ENCODE measurements at regions not wholly inside any gene's neighbourhood (a gene's known extent, or its start where the extent isn't known, plus 50 kb on each side); places are given as distances from the start of the nearest gene placed in this dataset.
"Not testable (repeated sequence)": the region's sequence is repeated elsewhere in the genome, so short reads cannot be mapped to it uniquely, and the experiment has no call there.

DNA sequence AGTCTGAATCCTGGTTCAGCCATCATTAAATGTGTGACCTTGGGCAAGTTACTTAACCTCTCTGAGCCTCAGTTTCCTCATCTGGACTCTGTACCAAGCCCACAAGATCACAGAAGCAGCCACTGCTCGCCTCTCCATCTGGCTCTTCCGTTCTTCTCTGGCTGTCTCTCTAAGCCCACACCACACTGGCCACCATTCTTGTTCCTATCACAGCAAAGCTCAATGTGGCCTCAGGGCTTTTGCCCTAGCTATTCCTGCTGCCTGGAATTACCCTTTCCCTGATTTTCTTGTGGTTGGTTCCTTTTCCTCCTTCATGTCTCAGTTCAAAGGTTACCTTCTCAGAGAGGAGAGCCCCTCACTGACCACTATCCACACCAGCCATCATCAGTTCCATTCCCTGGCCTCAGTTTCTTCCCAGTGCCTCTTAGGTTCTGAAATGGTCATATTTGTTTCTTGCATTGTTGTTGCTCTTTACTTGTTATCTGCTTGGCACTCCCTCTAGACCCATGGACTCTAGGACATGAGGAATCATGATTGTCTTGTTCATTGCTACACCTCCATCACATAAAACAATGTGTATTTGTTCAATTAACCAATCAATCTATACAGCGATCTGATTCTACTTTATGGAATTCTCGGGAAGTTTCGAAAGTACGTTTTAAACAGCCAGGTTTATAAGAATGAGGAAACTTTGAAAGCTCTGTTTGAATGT lies 56.5 kb upstream of the PTPN1 start:
- H3K27ac ChIP-seq, result no peak overlapping the region
- WGBS, result 56% methylated on average over 6 of the region's 6 CpGs
- TF ChIP-seq, protein P1, sequence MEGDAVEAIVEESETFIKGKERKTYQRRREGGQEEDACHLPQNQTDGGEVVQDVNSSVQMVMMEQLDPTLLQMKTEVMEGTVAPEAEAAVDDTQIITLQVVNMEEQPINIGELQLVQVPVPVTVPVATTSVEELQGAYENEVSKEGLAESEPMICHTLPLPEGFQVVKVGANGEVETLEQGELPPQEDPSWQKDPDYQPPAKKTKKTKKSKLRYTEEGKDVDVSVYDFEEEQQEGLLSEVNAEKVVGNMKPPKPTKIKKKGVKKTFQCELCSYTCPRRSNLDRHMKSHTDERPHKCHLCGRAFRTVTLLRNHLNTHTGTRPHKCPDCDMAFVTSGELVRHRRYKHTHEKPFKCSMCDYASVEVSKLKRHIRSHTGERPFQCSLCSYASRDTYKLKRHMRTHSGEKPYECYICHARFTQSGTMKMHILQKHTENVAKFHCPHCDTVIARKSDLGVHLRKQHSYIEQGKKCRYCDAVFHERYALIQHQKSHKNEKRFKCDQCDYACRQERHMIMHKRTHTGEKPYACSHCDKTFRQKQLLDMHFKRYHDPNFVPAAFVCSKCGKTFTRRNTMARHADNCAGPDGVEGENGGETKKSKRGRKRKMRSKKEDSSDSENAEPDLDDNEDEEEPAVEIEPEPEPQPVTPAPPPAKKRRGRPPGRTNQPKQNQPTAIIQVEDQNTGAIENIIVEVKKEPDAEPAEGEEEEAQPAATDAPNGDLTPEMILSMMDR (IDR thresholded peaks at IDR 0.05), result no peak
- TF ChIP-seq POLR2A (IDR thresholded peaks at IDR 0.05) (no peak), POLR2AphosphoS5 (IDR thresholded peaks at IDR 0.05) (no peak)
- H3K9me3 ChIP-seq, result no peaks in the 10 kb centered on the region
- intact Hi-C loops (cut with DNase I), result no loop called here
- no peaks in the 10 kb centered on the region for H3K4me1 ChIP-seq (replicated peaks)
- no peaks in the 10 kb centered on the region for H3K36me3 ChIP-seq
- no peaks in the 10 kb centered on the region for H3K27me3 ChIP-seq (replicated peaks; ENCODE audit: insufficient read depth)
- no peak overlapping the region for H3K4me3 ChIP-seq
- no peak for DNase-seq (ENCODE audit: low spot score)

DNA sequence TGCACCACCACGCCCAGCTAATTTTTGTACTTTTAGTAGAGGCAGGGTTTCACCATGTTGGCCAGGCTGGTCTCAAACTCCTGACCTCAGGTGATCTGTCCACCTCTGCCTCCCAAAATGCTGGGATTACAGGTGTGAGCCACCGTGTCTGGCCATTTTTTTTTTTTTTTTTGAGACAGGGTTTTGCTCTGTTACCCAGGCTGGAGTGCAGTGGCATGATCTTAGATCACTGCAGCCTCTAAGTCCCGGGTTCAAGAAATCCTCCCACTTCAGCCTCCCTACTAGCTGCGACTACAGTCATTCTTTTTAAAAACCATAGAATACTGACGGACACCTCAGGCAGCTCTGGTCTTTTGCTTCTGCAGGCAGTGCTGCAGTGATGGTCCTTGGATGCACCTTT lies 54.9 kb upstream of the PTPN1 start:
- intact Hi-C loops (cut with DNase I), result not testable (repeated sequence)

DNA sequence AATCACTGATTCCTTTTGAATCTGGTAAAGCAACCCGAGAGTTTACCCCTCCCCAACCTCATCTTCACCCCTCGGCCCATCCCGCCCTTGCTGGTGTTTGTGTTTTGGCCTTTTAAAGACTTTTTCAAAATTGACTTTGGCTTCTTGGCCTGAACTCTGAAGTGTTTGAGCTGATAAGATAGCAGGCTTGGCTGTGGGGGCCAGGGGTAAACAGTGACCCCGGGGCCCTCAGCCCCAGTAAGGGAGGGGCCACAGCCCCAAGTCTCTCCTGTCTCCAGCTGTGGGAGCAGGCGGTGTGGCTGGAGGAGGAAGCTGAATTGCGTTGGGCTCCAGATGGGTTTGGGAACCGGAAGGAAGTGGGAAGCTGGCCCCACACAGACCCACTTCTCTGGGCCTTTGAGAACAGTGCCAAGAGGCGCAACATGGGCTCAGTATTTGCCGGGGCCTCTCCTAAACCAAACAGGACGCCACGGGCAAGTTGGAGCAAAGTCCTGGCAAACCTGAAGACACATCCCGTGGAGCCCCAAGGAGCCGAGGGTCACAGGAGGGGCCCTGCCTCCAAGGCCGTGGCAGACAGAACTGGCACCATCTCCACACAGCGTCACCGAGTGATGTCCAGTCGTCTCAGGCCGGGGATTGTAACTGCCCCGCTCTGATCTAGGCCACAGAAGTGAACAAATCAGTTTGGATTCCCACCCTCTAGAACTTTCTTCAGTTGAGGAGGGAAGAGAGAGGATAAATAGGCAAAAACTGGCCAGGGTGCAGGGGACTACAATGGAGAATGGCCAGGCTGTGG lies 54.3 kb upstream of the PTPN1 start:
- 47% methylated on average over 19 of the region's 19 CpGs for WGBS
- Histone ChIP-seq H3K36me3 (no peaks in the 10 kb centered on the region), H3K27me3 (replicated peaks; ENCODE audit: insufficient read depth) (no peaks in the 10 kb centered on the region), H3K27ac (peak overlapping the region in 1 of 2 donors; percentile 25), H3K4me1 (replicated peaks) (no peaks in the 10 kb centered on the region), H3K4me3 (no peak overlapping the region), H3K9me3 (no peaks in the 10 kb centered on the region)
- no peak for DNase-seq (ENCODE audit: low spot score)
- intact Hi-C loops (cut with DNase I), result no loop called here
- no peak for TF ChIP-seq POLR2AphosphoS5 (IDR thresholded peaks at IDR 0.05)

More for the DNA sequence above, 54.9 kb upstream of the PTPN1 start:
- H3K4me1 ChIP-seq (replicated peaks); H3K4me3 ChIP-seq; H3K27me3 ChIP-seq (replicated peaks; ENCODE audit: insufficient read depth); H3K9me3 ChIP-seq; DNase-seq (ENCODE audit: low spot score); H3K36me3 ChIP-seq; H3K27ac ChIP-seq: not testable (repeated sequence)
- 98% methylated on average over 5 of the region's 5 CpGs for WGBS

DNA sequence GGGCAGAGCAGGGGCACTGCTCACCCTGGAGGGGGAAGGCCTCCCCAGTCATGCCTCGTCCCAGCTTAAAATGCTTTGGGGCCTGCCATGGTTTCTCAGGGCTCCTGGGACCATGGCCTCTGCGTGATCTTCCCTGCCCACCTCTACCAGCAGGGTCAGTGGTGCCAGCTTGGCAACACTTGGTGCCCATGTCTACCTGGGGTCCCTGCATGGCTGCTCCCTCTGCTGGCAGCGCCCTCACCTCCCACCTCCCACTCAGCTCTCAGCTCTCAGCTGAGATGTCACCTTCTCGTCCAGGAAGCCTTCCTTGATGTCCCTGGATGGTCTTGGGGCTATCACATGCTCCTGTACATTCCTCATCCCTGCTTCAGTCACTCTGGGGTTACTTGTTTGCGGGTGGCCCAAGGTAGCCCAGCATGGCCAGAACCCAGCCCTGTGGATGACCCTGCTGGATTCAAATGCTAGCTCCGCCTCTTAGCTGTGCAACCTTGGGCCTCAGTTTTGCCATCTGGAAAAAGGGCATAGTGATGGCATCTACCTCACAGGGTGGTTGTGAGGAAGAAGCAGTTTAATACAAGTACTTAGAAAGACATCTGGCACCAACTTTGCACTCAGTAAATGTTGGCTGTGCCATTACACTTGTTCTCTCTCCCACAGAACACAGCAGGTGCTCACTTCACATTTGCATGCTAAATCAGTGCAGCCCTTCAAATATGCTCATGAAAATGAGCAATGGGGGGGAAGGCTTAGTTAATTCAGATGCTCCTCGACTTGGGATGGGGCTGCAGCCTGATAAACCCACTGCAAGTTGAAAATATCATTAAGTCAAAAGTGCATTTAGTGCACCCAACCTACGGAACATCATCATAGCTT lies 53.5 kb upstream of the PTPN1 start:
- Histone ChIP-seq H3K27ac (peak overlapping the region in 1 of 2 donors; percentile 25), H3K4me3 (no peak overlapping the region), H3K9me3 (no peaks in the 10 kb centered on the region), H3K36me3 (no peaks in the 10 kb centered on the region), H3K27me3 (replicated peaks; ENCODE audit: insufficient read depth) (no peaks in the 10 kb centered on the region), H3K4me1 (replicated peaks) (no peaks in the 10 kb centered on the region)
- TF ChIP-seq POLR2AphosphoS5 (IDR thresholded peaks at IDR 0.05), result no peak
- TF ChIP-seq, protein P1 (IDR thresholded peaks at IDR 0.05), result peak in 1 of 4 experiments; percentile 19
- DNase-seq (ENCODE audit: low spot score), result no peak
- WGBS, result 90% methylated on average over 8 of the region's 8 CpGs
- intact Hi-C loops (cut with DNase I), result no loop called here

DNA sequence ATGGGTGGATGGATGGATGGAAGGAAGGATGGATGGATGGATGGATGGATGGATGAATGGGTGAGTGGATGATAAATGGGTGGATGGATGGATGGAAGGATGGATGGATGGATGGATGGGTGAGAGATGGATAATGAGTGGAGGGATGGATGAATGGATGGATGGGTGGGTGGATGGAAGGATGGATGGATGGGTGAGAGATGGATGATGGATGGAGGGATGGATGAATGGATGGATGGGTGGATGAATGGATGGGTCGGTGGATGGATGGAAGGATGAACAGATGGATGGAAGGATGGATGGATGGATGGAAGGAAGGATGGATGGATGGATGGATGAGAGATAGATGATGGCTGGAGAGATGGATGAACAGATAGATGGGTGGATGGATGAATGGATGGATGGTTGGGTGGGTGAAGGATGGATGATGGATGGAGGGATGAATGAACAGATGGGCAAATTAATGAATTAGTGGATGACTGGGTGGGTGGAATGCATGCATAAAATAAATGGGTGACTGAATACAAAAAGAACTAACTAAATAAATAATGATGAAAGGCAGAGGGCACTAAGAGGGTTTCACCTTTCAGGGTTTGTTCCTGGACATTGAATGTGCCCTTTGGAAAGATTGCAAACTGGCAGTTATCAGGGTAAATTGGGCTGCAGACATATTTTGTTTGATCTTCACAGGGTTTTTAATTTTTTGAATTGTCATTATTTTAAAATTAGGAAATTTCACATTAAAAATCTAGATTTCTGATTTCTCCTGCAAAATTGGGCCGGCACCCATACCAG lies 50.9 kb upstream of the PTPN1 start:
- Histone ChIP-seq H3K36me3 (no peaks in the 10 kb centered on the region), H3K27me3 (replicated peaks; ENCODE audit: insufficient read depth) (no peaks in the 10 kb centered on the region), H3K4me1 (replicated peaks) (no peaks in the 10 kb centered on the region), H3K4me3 (no peak overlapping the region), H3K9me3 (no peaks in the 10 kb centered on the region), H3K27ac (no peak overlapping the region)
- no peak for TF ChIP-seq POLR2A (IDR thresholded peaks at IDR 0.05)
- TF ChIP-seq, protein P1 (IDR thresholded peaks at IDR 0.05), result no peak
- no peak for TF ChIP-seq POLR2AphosphoS5 (IDR thresholded peaks at IDR 0.05)
- DNase-seq (ENCODE audit: low spot score), result no peak
- intact Hi-C loops (cut with DNase I), result no loop called here
- WGBS, result 93% methylated on average over 2 of the region's 2 CpGs
